K562 (cell line): ENCODE measurements at regions not wholly inside any gene's neighbourhood (a gene's known extent, or its start where the extent isn't known, plus 50 kb on each side); places are given as distances from the start of the nearest gene placed in this dataset.

Experiments
- ATAC-seq: fragments of 200-7000 bp; cut with Tn5 transposase; 3 replicates; pipeline ENCODE4 v1.9.1; 2020; ENCODE audit warnings: moderate library complexity
- BruUV-seq: library from RNA; stranded (reverse); fragments of 400-500 nt; replicated peaks from 2 replicates; lab custom pipeline; 2021; lab: Mats Ljungman, UMichigan
- CTCF ChIA-PET: fragments of 300-600 bp; formaldehyde crosslinking; extraction: SDS; loops from one replicate; lab custom pipeline; 2021; ENCODE audit warnings: low intra/inter-chr PET ratio; lab: Yijun Ruan, JAX
- POLR2A ChIA-PET: fragments of 300-600, 350-650 bp; sonication (Branson Sonifier 250); formaldehyde crosslinking; extraction: SDS; loops from one replicate; lab custom pipeline; 2021; ENCODE audit warnings: antibody characterized with exemption, inconsistent platforms; lab: Yijun Ruan, JAX
- DNase-seq, 4 experiments: peaks; one replicate each; pipeline versions ENCODE4 v3.0.0 to v3.0.0-alpha.2; 2011 to 2018; ENCODE audit warnings: low spot score in 3 of 4, mixed read lengths in 3 of 4; ENCODE audit errors: extremely low read depth in 1 of 4
- FAIRE-seq: peaks from 2 replicates; lab custom pipeline; 2011; peaks lifted over from hg19 to GRCh38; lab: Jason Lieb, UNC
- H2AFZ ChIP-seq: 2 replicates; pipeline ENCODE4 v1.6.0; 2011; ENCODE audit warnings: low read depth, low read length, control low read depth, inconsistent platforms
- H3K27ac ChIP-seq: fragments of 200-600 bp; 3 replicates; pipeline ENCODE4 v1.8.0; 2011; ENCODE audit warnings: low read depth, mild to moderate bottlenecking, control low read depth, inconsistent platforms, low read length, moderate library complexity, mixed read lengths; ENCODE audit errors: extremely low read depth
- H3K27me3 ChIP-seq, 2 experiments: fragments of 300-600 bp in 1 of 2; 2 replicates in 1 of 2; 3 replicates in 1 of 2; pipeline versions ENCODE4 v1.6.0 to v1.8.0; 2011; ENCODE audit warnings: inconsistent platforms in 2 of 2, low read length in 2 of 2, mild to moderate bottlenecking in 1 of 2, mixed read lengths in 1 of 2, moderate library complexity in 1 of 2; ENCODE audit not compliant: control insufficient read depth in 2 of 2, insufficient read depth in 2 of 2
- H3K36me3 ChIP-seq: fragments of 300-600 bp; 3 replicates; pipeline ENCODE4 v1.8.0; 2011; ENCODE audit warnings: mild to moderate bottlenecking, low read length, inconsistent platforms; ENCODE audit not compliant: control insufficient read depth, insufficient read depth
- H3K4me1 ChIP-seq, 2 experiments: fragments of 200-600 bp in 1 of 2; replicated peaks in 1 of 2; 2 replicates in 1 of 2; 3 replicates in 1 of 2; pipeline versions ENCODE4 v1.5.1 to v1.8.0; 2011; ENCODE audit warnings: inconsistent platforms in 2 of 2, low read length in 2 of 2, mild to moderate bottlenecking in 1 of 2, mixed read lengths in 1 of 2, moderate library complexity in 1 of 2; ENCODE audit not compliant: control insufficient read depth in 2 of 2, insufficient read depth in 2 of 2
- H3K4me2 ChIP-seq: 2 replicates; pipeline ENCODE4 v1.6.1; 2011; ENCODE audit warnings: low read length, control low read depth, inconsistent platforms, mixed read lengths; ENCODE audit not compliant: insufficient read depth
- H3K4me3 ChIP-seq: fragments of 200-600 bp; sonication (generic), shearing (Covaris generic); 2 replicates; pipeline ENCODE4 v1.5.1; 2016; ENCODE audit warnings: control low read depth, inconsistent platforms
- H3K79me2 ChIP-seq: fragments of 200-600 bp; 3 replicates; pipeline ENCODE4 v1.8.0; 2011; ENCODE audit warnings: low read length, inconsistent platforms; ENCODE audit not compliant: control insufficient read depth, insufficient read depth
- H3K9ac ChIP-seq, 2 experiments: 2 replicates each; pipeline versions ENCODE4 v1.6.0 to v1.6.1; 2011; ENCODE audit warnings: low read depth in 2 of 2, low read length in 2 of 2, control low read depth in 1 of 2, inconsistent platforms in 1 of 2, mild to moderate bottlenecking in 1 of 2, mixed read lengths in 1 of 2; ENCODE audit not compliant: insufficient read depth in 1 of 2
- H3K9me1 ChIP-seq: one replicate; pipeline ENCODE4 v1.6.0; 2011; ENCODE audit warnings: inconsistent platforms, mild to moderate bottlenecking, low read length, moderate library complexity; ENCODE audit not compliant: control insufficient read depth, insufficient read depth
- H3K9me3 ChIP-seq: replicated peaks from 2 replicates; pipeline ENCODE4 v1.5.1; 2011; ENCODE audit warnings: low read depth, low read length, inconsistent platforms; ENCODE audit not compliant: control insufficient read depth, insufficient read depth
- H4K20me1 ChIP-seq: replicated peaks from 2 replicates; pipeline ENCODE4 v1.6.1; 2011; ENCODE audit warnings: low read length, inconsistent platforms, mixed read lengths; ENCODE audit not compliant: control insufficient read depth, insufficient read depth
- ARHGAP35 ChIP-seq: fragments of 450-650 bp; IDR thresholded peaks from 2 replicates; pipeline ENCODE4 v1.6.1; 2018; ENCODE audit not compliant: partially characterized antibody
- E2F6 ChIP-seq, 2 experiments: IDR thresholded peaks; 2 replicates each; pipeline ENCODE4 v1.6.1; 2011; ENCODE audit warnings: borderline replicate concordance in 1 of 2, control low read depth in 1 of 2, low read depth in 1 of 2, low read length in 1 of 2, mild to moderate bottlenecking in 1 of 2, mixed read lengths in 1 of 2, moderate library complexity in 1 of 2; ENCODE audit not compliant: insufficient read depth in 1 of 2, insufficient read length in 1 of 2, poor library complexity in 1 of 2, severe bottlenecking in 1 of 2; ENCODE audit errors: extremely low read depth in 1 of 2
- FOS ChIP-seq: IDR thresholded peaks from 3 replicates; pipeline ENCODE4 v1.6.1; 2011; ENCODE audit not compliant: insufficient read length; ENCODE audit errors: extremely low read depth
- HOXB6 ChIP-seq: fragments of 250-450 bp; sonication (Bioruptor Pico); IDR thresholded peaks from 2 replicates; pipeline ENCODE4 v1.5.1; 2022; ENCODE audit warnings: mild to moderate bottlenecking, borderline replicate concordance
- KDM2B ChIP-seq: fragments of 250-450 bp; sonication (Bioruptor Pico); IDR thresholded peaks from 2 replicates; pipeline ENCODE4 v1.8.0; 2021; ENCODE audit warnings: mild to moderate bottlenecking, moderate library complexity
- KLF6 ChIP-seq: fragments of 250-450 bp; sonication (Bioruptor Pico); IDR thresholded peaks from 2 replicates; pipeline ENCODE4 v1.4.0; 2020; ENCODE audit warnings: mild to moderate bottlenecking, moderate library complexity, borderline replicate concordance
- NR3C1 ChIP-seq: sonication (generic); formaldehyde crosslinking; IDR thresholded peaks from 2 replicates; pipeline ENCODE4 v1.8.1; 2022; ENCODE audit warnings: missing genetic modification reagents
- NRF1 ChIP-seq, 2 experiments: fragments of 450-650 bp; IDR thresholded peaks in 1 of 2; conservative IDR thresholded peaks in 1 of 2; 2 replicates each; pipeline ENCODE4 v1.6.1; 2014; ENCODE audit warnings: mild to moderate bottlenecking in 2 of 2
- PHF8 ChIP-seq: fragments of 200-600 bp; sonication (generic); IDR thresholded peaks from 2 replicates; pipeline ENCODE4 v1.6.1; 2012; ENCODE audit warnings: mixed run types, mild to moderate bottlenecking, inconsistent platforms, low read length, moderate library complexity, borderline replicate concordance
- POU5F1 ChIP-seq: fragments of 150-350 bp; IDR thresholded peaks from 2 replicates; pipeline ENCODE4 v1.6.1; 2014; ENCODE audit warnings: borderline replicate concordance, low read length, low read depth, mild to moderate bottlenecking; ENCODE audit not compliant: partially characterized antibody
- PURB ChIP-seq: sonication (generic); formaldehyde crosslinking; IDR thresholded peaks from 2 replicates; pipeline ENCODE4 v1.9.0; 2021; ENCODE audit warnings: low read depth, mild to moderate bottlenecking, missing genetic modification reagents
- TAF7 ChIP-seq: fragments of 450-650 bp; IDR thresholded peaks from 2 replicates; pipeline ENCODE4 v1.6.1; 2016; ENCODE audit warnings: missing genetic modification characterization, missing compliant biosample characterization
- ZNF174 ChIP-seq: fragments of 250-450 bp; sonication (Bioruptor Pico); IDR thresholded peaks from 2 replicates; pipeline ENCODE4 v1.4.0; 2020; ENCODE audit warnings: mild to moderate bottlenecking
- ZNF217 ChIP-seq: sonication (generic); formaldehyde crosslinking; IDR thresholded peaks from 2 replicates; pipeline ENCODE4 v1.8.0; 2022; ENCODE audit warnings: mild to moderate bottlenecking, missing genetic modification reagents
- WGBS: fragments of 100-300 bp; shearing (Covaris generic); methylation state at CpG from one replicate; pipeline ENCODE4 v1.1.6; 2016; ENCODE audit warnings: low coverage, mixed read lengths; ENCODE audit not compliant: insufficient coverage; ENCODE audit errors: missing lambda C conversion rate; 5-methylcytosine and 5-hydroxymethylcytosine counted together
- in situ Hi-C: fragments of 300-500 bp; cut with MboI; formaldehyde crosslinking; loops from 4 replicates; pipeline ENCODE4 v1.15.0; 2018; ENCODE audit warnings: inconsistent platforms, mixed read lengths
- intact Hi-C: fragments of 100-400 bp; cut with micrococcal nuclease; formaldehyde crosslinking; loops from 2 replicates; pipeline ENCODE4 v1.14.2; 2022
- TF ChIP-seq, protein P1 (sequence below): sonication (generic); formaldehyde crosslinking; IDR thresholded peaks from 2 replicates; pipeline ENCODE4 v1.8.0; 2022; ENCODE audit warnings: mild to moderate bottlenecking, missing genetic modification reagents
- TF ChIP-seq, protein P2 (sequence below): IDR thresholded peaks from 3 replicates; pipeline ENCODE4 v1.6.1; 2011; ENCODE audit warnings: borderline replicate concordance, mild to moderate bottlenecking; ENCODE audit not compliant: insufficient read length, insufficient read depth

- TF ChIP-seq, protein P1, sequence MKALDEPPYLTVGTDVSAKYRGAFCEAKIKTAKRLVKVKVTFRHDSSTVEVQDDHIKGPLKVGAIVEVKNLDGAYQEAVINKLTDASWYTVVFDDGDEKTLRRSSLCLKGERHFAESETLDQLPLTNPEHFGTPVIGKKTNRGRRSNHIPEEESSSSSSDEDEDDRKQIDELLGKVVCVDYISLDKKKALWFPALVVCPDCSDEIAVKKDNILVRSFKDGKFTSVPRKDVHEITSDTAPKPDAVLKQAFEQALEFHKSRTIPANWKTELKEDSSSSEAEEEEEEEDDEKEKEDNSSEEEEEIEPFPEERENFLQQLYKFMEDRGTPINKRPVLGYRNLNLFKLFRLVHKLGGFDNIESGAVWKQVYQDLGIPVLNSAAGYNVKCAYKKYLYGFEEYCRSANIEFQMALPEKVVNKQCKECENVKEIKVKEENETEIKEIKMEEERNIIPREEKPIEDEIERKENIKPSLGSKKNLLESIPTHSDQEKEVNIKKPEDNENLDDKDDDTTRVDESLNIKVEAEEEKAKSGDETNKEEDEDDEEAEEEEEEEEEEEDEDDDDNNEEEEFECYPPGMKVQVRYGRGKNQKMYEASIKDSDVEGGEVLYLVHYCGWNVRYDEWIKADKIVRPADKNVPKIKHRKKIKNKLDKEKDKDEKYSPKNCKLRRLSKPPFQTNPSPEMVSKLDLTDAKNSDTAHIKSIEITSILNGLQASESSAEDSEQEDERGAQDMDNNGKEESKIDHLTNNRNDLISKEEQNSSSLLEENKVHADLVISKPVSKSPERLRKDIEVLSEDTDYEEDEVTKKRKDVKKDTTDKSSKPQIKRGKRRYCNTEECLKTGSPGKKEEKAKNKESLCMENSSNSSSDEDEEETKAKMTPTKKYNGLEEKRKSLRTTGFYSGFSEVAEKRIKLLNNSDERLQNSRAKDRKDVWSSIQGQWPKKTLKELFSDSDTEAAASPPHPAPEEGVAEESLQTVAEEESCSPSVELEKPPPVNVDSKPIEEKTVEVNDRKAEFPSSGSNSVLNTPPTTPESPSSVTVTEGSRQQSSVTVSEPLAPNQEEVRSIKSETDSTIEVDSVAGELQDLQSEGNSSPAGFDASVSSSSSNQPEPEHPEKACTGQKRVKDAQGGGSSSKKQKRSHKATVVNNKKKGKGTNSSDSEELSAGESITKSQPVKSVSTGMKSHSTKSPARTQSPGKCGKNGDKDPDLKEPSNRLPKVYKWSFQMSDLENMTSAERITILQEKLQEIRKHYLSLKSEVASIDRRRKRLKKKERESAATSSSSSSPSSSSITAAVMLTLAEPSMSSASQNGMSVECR (CRISPR knock-in tag), result no peak
- TF ChIP-seq, all 486 proteins: peak for 2
Observed at GRCh38 chr10:88048312-88048711, 184.9 kb downstream of the PTEN start (continued).

DNA sequence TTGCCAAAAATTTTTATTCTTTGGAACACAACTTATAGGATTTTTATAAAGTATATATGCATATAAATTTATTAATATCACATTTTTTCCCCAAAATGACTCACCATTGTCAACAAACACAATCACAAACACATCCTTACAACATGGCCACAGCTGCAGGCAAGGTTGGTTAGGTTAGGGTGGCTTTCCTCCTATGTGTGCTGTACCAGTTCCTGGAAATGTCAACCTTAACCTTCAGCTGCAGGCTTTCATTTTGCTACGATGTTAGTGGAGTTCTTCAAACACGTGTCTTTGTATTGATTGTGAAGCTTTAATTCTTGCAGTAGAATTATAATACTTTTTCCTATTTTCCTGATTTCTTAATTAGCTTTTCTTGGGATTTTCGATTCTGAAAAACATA lies 185.8 kb downstream of the PTEN start:
- no peak for ATAC-seq
- Histone ChIP-seq H4K20me1 (no peaks in the 10 kb centered on the region), H3K4me3 (no peak overlapping the region), H3K27ac (no peak overlapping the region), H3K9me1 (no peaks in the 10 kb centered on the region), H2AFZ (no peak overlapping the region), H3K9me3 (no peaks in the 10 kb centered on the region), H3K9ac (no peak overlapping the region), H3K36me3 (no peaks in the 10 kb centered on the region), H3K4me1 (no peaks in the 10 kb centered on the region), H3K79me2 (no peaks in the 10 kb centered on the region), H3K27me3 (no peaks in the 10 kb centered on the region), H3K4me2 (no peak overlapping the region)
- no TSS peak for BruUV-seq
- CTCF ChIA-PET, result no interaction called here
- in situ Hi-C loops (no loop called here), intact Hi-C loops (no loop called here)
- no peak for FAIRE-seq
- POLR2A ChIA-PET, result no interaction called here
- WGBS, result 0% methylated on average over 3 of the region's 3 CpGs
- DNase-seq, result no peak
- TF ChIP-seq ARHGAP35 (no peak), KDM2B (CRISPR knock-in tag) (no peak), NRF1 (conservative IDR thresholded peaks at IDR 0.05 in 1 of 2, IDR thresholded peaks at IDR 0.05 in 1 of 2) (no peak), FOS (no peak), PURB (CRISPR knock-in tag) (no peak), TAF7 (no peak), KLF6 (CRISPR knock-in tag) (no peak), PHF8 (no peak), E2F6 (IDR thresholded peaks at IDR 0.05; ENCODE audit: borderline replicate concordance in 1 of 2, extremely low read depth in 1 of 2, insufficient read depth in 1 of 2, insufficient read length in 1 of 2, low read depth in 1 of 2, low read length in 1 of 2, poor library complexity in 1 of 2, severe bottlenecking in 1 of 2) (no peak), HOXB6 (CRISPR knock-in tag) (no peak), NR3C1 (CRISPR knock-in tag) (no peak), POU5F1 (no peak), ZNF217 (CRISPR knock-in tag) (no peak), ZNF174 (CRISPR knock-in tag) (no peak)
- TF ChIP-seq, protein P2, sequence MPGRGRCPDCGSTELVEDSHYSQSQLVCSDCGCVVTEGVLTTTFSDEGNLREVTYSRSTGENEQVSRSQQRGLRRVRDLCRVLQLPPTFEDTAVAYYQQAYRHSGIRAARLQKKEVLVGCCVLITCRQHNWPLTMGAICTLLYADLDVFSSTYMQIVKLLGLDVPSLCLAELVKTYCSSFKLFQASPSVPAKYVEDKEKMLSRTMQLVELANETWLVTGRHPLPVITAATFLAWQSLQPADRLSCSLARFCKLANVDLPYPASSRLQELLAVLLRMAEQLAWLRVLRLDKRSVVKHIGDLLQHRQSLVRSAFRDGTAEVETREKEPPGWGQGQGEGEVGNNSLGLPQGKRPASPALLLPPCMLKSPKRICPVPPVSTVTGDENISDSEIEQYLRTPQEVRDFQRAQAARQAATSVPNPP, result no peak
